NCI-H82 treated with DMSO at 0.1 percent for 48 hours (cell line): ENCODE measurements at regions not wholly inside any gene's neighbourhood (a gene's known extent, or its start where the extent isn't known, plus 50 kb on each side); places are given as distances from the start of the nearest gene placed in this dataset.

Source experiments
- DNase-seq: peaks from one replicate; lab custom pipeline; 2025; ENCODE audit not compliant: unreplicated experiment; lab: John Stamatoyannopoulos, UW

DNA sequence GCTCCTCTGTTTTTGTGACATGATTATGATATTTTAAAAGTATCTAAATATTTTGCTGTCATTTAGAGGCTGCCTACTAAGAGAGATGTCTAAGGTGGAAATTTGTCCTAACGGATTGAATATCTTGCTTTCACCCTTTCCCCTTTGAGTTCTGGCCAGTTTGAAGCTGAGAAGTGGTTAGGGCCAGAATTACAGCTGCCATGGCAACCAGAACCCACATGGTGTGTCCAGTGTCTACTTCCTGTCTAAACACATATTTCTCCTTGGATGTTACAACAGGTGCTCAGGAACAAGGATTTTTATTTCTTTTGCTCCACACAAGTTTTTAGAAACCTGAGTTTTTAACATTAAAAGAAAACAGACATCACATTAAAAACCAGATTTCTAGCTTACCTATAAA, 335.1 kb upstream of the OR4E1 start:
- no peak for DNase-seq

DNA sequence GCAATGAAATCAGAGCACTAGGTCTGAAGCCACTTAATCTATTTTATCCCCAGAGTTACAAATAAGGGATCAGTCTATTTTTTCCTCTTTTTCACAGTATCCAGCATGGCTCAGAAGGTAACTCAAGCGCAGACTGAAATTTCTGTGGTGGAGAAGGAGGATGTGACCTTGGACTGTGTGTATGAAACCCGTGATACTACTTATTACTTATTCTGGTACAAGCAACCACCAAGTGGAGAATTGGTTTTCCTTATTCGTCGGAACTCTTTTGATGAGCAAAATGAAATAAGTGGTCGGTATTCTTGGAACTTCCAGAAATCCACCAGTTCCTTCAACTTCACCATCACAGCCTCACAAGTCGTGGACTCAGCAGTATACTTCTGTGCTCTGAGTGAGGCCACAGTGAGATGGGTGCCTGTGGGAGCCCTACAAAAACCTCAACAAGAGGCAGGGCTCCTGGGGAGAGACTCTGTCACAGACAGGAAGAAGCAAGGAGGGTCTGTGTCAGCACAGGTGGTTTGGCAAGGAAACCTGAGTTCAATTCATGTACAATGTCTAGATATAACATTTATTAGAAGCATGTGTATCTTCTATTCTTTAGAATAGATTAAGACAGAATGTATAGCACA, 334.3 kb upstream of the OR4E1 start:
- DNase-seq: no peak

DNA sequence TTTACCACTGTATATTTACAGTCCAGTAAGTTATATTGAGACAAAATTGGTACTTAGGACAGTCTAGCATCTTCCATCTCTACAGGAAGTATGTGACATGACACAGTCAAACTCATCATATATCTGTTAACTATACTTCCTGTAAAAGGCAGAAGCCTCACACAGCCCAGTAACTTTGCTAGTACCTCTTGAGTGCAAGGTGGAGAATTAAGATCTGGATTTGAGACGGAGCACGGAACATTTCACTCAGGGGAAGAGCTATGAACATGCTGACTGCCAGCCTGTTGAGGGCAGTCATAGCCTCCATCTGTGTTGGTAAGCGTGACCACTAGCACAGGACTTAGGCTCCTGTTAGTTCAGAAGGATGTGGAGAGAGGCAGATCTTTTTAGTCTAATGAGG, 333.7 kb upstream of the OR4E1 start:
- DNase-seq: no peak

DNA sequence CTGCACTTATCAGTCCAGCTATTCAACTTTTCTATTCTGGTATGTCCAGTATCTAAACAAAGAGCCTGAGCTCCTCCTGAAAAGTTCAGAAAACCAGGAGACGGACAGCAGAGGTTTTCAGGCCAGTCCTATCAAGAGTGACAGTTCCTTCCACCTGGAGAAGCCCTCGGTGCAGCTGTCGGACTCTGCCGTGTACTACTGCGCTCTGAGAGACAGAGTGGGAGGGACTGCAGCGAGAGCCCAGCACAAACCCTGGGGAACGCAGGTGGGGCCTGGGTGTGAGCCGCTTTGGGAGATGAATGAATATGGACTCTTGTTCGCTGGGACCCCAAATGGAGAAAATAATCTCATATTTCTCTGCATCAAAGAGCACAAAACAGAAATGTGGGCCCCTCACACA, 329.8 kb upstream of the OR4E1 start:
- DNase-seq: no peak

DNA sequence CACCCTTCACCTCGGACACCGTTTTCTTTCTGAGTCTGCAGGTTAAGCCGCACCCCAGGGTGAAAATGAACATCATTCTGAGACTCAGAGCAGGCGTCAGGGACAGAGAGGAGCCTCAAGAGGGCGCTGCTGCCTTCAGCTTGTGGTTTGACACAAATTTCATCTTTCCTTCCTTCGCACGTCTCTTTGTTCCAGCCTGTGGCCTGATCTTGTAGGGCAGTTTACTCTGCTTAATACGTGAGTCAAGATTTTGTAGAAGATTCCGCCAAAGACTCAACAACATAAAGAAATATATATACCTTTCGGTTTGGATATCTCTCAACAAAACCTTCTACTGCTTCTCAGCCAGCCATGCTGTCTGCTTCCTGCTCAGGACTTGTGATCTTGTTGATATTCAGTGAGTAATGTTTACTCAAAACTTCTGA, 329.3 kb upstream of the OR4E1 start:
- peak; percentile 97 for DNase-seq

DNA sequence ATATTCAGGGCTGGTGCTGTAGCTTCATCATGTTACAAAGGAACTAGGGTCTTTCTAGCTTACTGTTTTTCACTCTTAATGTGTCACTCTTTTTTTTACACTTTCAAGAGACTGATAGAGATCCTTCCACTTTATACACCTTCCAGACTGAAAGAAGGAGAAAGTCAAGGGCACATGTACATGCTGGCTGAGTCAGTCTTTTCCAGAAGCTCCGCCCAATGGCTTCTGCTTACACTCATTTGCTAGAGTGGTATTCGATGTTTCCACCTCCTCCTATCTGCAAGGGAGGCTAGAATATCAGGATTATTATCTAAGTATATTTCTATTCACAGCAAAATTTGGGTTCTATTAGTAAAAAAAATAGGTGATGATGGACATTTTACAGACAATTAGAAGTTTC, 325.8 kb upstream of the OR4E1 start:
- no peak for DNase-seq

DNA sequence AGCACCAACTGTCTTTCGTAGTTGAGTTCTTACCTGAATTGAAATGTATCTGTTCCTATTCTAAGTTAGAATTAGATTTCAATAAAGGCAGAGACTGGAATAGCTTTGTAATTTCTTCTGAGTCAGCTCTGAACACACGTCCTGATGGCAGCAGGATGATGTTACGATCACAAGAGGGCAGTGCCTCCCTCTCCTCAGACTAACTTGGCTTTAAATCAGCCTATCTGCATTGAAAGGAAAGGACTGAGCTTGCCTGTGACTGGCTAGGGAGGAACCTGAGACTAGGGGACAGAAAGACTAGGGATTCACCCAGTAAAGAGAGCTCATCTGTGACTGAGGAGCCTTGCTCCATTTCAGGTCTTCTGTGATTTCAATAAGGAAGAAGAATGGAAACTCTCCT, 323.7 kb upstream of the OR4E1 start:
- peak; percentile 99 for DNase-seq

DNA sequence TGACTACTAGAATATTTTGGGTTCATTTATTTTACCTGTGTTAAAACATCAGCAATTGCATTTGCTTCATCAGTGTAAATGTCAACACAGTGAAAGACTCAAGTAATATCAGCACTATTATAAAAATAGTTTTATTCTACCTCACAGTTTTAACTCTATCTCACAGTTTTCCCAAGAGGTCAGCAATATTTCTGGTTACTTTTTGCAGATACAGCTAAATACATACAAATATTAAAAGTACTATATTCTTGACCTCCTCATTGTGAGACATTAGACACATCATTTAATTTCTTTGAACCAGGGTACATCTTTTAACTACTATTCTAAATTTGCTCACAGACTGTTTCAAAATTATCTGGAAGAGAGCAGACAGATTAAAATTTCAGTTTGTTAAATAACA, 321.7 kb upstream of the OR4E1 start:
- DNase-seq: no peak

DNA sequence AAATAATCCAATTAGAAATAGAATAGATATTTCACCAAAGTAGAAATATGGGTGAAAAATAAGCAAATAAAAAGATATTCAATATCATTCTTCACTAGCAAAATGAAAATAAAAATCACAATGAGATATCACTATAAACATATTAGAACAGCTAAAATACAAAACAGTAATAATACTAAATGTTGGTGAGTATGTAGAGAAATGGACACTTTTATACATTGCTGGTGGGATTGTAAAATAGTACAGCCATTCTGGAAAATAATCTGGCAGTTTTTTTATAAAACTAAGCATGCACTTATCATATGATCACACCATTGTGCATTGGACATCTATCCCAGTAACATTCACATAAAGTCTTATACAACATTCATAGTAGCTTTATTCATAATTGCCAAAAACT, 320.2 kb upstream of the OR4E1 start:
- no peak for DNase-seq

DNA sequence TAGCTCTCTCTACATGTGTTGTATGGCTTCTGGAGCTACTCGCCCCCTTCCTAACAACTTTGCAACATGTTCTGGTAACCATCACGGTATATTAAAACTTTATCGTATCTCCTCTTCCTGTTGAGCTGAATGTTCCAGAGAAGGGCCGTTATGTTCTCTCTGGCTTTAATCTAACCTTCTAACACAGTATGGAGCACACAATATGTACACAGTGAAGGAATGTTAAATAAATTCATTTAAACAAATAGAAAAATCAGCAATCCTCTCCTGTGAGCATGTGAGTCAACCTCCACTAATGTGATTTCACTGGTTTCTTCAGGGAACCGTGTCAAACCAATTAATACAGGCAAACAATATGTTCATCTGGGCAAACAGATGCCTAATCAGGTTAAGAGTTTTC, 319.5 kb upstream of the OR4E1 start:
- DNase-seq: peak; percentile 100

DNA sequence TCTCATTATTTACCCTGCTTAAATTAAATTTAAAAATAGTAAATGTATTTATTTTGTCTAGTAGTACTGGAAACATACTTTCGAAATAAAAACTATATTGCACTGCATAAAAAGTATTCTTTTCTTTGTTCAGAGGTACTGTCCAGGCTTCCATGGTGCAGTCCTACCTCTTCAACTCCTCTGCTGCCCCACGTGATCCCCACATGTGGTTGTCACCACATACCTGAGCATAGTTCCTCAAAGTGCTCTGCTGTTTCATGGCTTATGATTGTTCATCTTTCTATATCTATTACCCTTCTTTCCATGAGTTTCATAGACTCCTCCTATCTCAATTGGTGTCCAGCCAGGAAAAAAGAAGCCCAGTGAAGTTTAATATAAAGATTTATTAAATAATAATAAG, 317.5 kb upstream of the OR4E1 start:
- DNase-seq: no peak

DNA sequence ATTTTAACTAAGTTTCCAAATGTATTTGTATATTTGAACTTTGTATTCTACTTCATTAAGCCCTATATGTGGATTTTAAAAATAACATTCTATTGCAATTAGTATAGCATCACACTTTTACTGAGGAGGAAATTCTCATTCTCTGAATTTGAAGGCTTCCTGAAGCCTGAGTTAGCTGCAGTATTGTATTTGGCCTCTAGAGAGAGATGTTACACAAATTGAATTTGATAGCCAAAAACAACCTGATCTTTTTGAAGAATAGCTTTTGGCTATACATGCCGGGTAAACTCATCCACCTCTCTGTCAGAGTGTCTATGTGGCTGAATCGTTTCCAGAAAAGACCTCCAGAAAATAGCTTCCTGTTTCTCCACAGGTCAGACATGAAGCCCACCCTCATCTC, 316.5 kb upstream of the OR4E1 start:
- DNase-seq: peak; percentile 91

DNA sequence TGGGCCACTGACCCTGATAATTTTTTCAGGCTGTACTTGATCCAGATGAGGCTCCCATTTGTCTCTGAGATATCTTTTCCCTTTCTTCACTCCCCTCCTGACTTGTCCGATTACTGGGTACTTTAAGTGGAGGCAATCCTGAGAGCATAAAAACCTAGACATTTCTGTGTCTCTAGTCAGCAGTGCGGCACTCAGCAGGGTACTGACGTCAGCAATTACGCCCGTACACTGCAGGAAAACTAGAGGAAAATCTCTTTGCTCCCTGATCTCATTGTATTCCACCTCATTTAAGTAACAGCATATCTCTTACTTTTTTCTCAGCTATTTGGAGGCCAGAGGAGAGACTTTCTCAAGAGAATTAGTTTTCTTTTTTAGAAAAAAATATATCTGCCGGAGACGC, 315.5 kb upstream of the OR4E1 start:
- no peak for DNase-seq

DNA sequence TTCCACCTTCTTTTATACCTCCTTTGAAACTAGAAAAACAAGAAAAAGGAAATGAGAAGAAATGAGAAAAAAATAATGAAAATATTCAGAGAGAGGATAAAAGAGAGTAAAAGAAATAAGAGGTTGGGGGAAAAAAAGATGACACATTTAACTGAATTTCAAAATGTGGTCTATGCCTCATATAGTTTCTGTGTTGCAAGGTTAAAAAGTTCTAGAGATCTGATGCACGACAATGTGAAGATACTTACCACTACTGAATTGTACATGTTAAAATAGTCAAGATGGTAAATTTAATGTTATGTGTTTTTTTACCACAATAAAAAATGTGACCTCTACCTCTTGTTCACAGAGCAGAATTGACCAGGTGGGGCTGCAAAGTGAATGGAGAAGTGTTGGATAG, 314.8 kb upstream of the OR4E1 start:
- no peak for DNase-seq

DNA sequence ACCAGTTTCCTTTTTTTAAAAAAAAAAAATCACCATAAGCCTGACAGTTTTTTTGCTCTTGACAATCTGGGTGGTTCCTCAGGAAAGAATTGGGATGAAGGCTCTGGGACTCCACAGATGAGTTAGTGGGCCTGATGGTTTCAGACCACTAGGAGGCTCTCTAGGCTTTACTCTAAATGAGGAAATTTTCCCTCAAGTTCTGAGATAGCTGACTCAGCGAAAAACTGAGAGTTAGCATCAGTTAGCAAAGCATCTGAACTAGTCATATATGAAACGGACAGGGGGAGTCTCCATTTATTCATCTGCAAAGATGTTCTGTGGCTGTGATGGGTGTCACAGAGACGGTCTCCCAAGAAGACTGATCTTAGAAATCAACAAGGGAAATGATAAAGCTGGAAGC, 314.3 kb upstream of the OR4E1 start:
- DNase-seq: peak; percentile 91

DNA sequence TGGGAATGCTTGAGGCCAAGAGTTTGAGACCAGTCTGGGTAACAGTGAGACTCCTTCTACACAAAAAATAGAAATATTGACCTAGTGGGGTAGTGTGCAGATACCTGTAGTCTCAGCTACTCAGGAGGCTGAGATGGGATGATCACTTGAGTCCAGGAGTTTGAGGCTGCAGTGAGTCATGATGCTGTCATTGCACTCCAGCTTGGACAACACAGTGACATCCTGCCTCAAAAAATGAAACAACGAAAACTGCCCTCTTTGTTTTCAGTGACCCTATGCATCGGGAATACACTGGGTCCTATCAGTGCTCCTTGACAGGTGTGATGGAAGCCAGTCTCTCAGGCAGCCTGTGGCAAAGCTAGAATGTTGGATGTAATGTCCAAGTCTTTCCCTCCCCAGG, 311.5 kb upstream of the OR4E1 start:
- no peak for DNase-seq

DNA sequence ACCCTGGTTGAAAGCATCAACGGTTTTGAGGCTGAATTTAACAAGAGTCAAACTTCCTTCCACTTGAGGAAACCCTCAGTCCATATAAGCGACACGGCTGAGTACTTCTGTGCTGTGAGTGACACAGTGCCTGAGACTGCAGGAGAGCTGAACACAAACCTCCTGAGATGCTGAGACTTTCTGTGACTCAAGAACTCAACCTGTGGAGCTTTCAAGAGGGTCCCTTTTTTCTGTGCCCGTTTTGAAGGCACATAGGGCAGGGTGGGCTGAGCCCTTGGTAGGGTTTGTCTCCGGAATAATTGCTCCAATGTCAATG, 305.3 kb upstream of the OR4E1 start:
- no peak for DNase-seq

DNA sequence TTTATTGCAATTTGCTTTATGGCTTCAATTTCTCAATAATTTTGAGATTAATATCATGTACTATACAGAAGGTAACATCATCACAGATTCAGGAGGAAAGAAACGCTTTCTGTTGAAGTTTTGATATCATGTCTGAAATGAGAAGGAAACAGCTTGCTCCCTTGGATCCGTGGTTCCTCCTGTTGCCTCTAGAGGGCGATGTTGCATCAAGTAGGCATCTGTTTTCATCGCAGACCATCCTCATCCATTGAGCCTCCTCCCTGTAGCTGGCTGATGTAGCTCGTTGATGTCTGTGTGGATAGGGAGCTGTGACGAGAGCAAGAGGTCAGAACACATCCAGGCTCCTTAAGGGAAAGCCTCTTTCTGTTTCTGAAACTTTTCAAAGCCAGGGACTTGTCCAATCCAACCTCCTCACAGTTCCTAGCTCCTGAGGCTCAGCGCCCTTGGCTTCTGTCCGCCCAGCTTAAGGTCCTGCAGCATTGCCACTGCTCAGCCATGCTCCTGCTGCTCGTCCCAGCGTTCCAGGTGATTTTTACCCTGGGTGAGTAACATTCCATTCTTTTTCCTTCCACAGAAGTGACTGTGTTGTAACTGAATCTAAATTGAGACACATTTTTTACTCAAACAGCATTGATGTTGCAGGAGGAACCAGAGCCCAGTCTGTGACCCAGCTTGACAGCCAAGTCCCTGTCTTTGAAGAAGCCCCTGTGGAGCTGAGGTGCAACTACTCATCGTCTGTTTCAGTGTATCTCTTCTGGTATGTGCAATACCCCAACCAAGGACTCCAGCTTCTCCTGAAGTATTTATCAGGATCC, 304.8 kb upstream of the OR4E1 start:
- peak; percentile 90 for DNase-seq

DNA sequence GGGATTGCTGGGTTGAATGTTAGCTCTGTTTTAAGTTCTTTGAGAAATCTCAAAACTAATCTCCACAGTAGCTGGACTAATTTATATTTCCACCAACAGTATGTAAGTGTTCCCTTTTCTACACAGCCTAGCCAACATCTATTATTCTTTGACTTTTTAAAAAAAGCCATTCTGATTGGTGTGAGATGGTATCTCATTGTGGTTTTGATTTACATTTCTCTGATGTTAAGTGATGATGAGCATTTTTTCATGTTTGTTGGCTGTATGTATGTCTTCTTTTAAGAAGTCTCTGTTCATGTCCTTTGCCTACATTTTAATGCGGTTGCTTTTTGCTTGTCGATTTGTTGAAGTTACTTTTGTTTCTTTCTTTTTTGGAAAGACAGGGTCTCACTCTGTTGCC, 301.1 kb upstream of the OR4E1 start:
- DNase-seq: no peak

DNA sequence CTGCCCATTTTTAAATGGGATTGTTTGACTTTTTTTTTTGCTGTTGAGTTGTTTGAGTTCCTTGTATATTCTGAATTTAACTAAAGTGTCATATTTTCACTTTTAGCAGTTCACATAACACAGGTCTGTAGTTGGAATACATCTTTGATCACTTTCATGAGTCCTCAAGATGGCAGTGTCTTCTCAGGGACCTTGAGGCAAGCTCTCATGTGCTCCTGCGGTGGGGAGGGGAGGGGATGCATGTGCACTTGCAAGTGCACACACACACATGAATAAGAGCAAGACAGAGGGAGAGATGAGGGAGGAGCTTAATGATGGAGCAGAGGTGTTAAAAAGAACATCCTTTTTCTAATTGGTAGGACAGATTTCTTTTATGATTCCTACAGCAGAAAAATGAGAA, 291.4 kb upstream of the OR4E1 start:
- DNase-seq: no peak

DNA sequence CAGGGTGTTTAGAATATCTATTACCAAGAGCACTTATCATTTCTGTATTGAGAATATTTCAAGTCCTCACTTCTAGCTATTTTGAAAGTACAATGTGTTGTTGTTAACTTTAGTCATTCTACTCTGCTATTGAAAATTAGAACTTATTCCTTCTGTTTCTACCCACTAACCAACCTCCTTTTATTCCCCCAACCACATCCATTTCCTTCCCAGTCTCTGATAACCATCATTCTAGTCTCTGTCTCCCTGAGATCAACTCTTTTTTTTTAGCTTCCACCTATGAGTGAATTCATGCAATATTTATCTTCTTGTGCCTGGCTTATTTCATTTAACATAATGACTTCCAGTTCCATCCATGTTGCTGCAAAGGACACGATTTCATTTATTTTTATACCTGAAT, 290.6 kb upstream of the OR4E1 start:
- DNase-seq: no peak

DNA sequence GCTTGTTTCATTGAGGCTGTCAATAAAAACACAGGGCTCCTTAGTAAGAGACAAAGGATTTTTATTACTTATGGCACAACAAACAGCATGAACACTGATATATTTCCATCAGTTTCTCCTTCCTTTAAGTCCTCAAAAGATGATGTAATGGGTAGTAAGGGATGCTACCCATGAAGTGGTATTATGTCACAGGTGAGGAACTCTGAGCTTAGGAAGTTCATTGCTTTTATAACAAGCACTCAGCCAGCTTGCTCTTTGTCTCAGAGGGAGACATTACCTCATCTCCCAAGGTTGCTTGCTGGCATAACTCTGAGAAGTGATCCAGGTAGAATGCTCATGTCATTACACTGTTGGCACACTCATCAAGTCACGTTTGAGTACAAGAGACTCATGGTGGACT, 287.0 kb upstream of the OR4E1 start:
- no peak for DNase-seq

DNA sequence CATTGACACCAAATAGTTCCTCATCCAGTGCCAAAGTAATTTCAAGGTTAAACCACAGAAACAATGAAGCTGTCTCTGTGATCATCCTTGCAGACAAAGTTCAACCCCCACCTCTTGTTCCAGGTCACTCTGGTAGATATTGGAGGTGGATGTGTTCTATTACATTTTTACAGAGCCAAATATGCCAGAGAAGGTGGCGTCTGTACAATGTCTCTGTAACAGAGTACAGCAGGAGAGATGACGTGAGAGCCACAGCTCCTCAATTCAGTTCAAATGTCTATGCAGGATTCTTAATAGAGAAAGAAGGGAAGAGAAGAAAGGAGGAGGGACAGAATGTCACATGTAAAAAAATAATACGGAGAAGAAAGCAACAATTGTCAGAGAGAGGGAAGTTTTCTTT, 268.3 kb upstream of the OR4E1 start:
- no peak for DNase-seq
